HPDE6-E6E7 (cell line): ENCODE measurements at regions not wholly inside any gene's neighbourhood (a gene's known extent, or its start where the extent isn't known, plus 50 kb on each side); places are given as distances from the start of the nearest gene placed in this dataset.
A peak's percentile ranks its signal among the peaks of the same experiment; 100 is the strongest.

ENCODE experiments used
- DNase-seq: peaks from one replicate; pipeline ENCODE4 v3.0.0; 2011; ENCODE audit warnings: missing footprints; ENCODE audit errors: extremely low spot score

GRCh38 chr20:48276021-48276342 is 490.7 kb upstream of the SULF2 start:
- no peak for DNase-seq

- no peak for DNase-seq
Measured at GRCh38 chr20:48275286-48276020, 490.2 kb upstream of the SULF2 start.

GRCh38 chr20:48273843-48274242 is 488.6 kb upstream of the SULF2 start:
- no peak for DNase-seq

- DNase-seq, result no peak
Measured at GRCh38 chr20:48270885-48271284, 485.6 kb upstream of the SULF2 start.

GRCh38 chr20:48267860-48268633 is 482.8 kb upstream of the SULF2 start:
- no peak for DNase-seq

GRCh38 chr20:48266571-48266970 is 481.3 kb upstream of the SULF2 start:
- DNase-seq, result no peak

GRCh38 chr20:48265791-48266190 is 480.5 kb upstream of the SULF2 start:
- no peak for DNase-seq

- DNase-seq, result no peak
Measured at GRCh38 chr20:48262955-48263354, 477.7 kb upstream of the SULF2 start.

- no peak for DNase-seq
Measured at GRCh38 chr20:48262466-48262865, 477.2 kb upstream of the SULF2 start.

GRCh38 chr20:48261398-48261910 is 476.2 kb upstream of the SULF2 start:
- DNase-seq, result no peak

GRCh38 chr20:48260129-48260756 is 475.0 kb upstream of the SULF2 start:
- DNase-seq, result no peak

GRCh38 chr20:48259456-48259855 is 474.2 kb upstream of the SULF2 start:
- no peak for DNase-seq

GRCh38 chr20:48257833-48258232 is 472.6 kb upstream of the SULF2 start:
- no peak for DNase-seq

- no peak for DNase-seq
Measured at GRCh38 chr20:48247961-48248360, 462.7 kb upstream of the SULF2 start.

- no peak for DNase-seq
Measured at GRCh38 chr20:48246061-48246790, 460.9 kb upstream of the SULF2 start.

GRCh38 chr20:48242623-48243022 is 457.3 kb upstream of the SULF2 start:
- no peak for DNase-seq

- no peak for DNase-seq
Measured at GRCh38 chr20:48241482-48241881, 456.2 kb upstream of the SULF2 start.

- no peak for DNase-seq
Measured at GRCh38 chr20:48238781-48239180, 453.5 kb upstream of the SULF2 start.

GRCh38 chr20:48238326-48238725 is 453.0 kb upstream of the SULF2 start:
- peak; percentile 42 for DNase-seq

- no peak for DNase-seq
Measured at GRCh38 chr20:48236000-48236970, 451.0 kb upstream of the SULF2 start.

GRCh38 chr20:48234951-48235350 is 449.7 kb upstream of the SULF2 start:
- no peak for DNase-seq
